Spleen (tissue), 7 donors: ENCODE measurements at regions not wholly inside any gene's neighbourhood (a gene's known extent, or its start where the extent isn't known, plus 50 kb on each side); places are given as distances from the start of the nearest gene placed in this dataset.

Experiments
- CTCF ChIP-seq, 11 experiments: fragments of 200-600 bp in 7 of 11; fragments of 450-650 bp in 4 of 11; sonication (generic) in 4 of 11; IDR thresholded peaks in 8 of 11; conservative IDR thresholded peaks in 3 of 11; 1 replicate in 7 of 11; 2 replicates in 4 of 11; pipeline versions ENCODE4 v1.4.0 to v1.8.0; 2016 to 2021; ENCODE audit warnings: antibody characterized with exemption in 11 of 11, inconsistent platforms in 4 of 11, mild to moderate bottlenecking in 1 of 11
- POLR2A ChIP-seq, 3 donors: fragments of 450-650 bp; IDR thresholded peaks; one replicate each; pipeline ENCODE4 v1.5.1; 2017; ENCODE audit warnings: antibody characterized with exemption in 3 of 3, mild to moderate bottlenecking in 1 of 3
- donor health status: DM: no; HTN: no; CAD: no; lungs with moderate emphysema.
- donor health status: DM: no; HTN: no; CAD: no.
- donor health status: DM: no; HTN: no; CAD: no.

- no peak for TF ChIP-seq POLR2A (IDR thresholded peaks at IDR 0.05)
- no peak for TF ChIP-seq CTCF (IDR thresholded peaks at IDR 0.05 in 8 of 11, conservative IDR thresholded peaks at IDR 0.05 in 3 of 11)
These were observed 216.1 kb downstream of the MAGEE1 start for GRCh38 chrX:76643590-76643989.
